Trophoblast cell (in vitro differentiated cells and primary cell): ENCODE measurements at regions not wholly inside any gene's neighbourhood (a gene's known extent, or its start where the extent isn't known, plus 50 kb on each side); places are given as distances from the start of the nearest gene placed in this dataset.

Experiments used
- DNase-seq, 2 donors: peaks; one replicate each; pipeline ENCODE4 v3.0.0-alpha.2; 2016
- H2AFZ ChIP-seq: 2 replicates; pipeline ENCODE4 v1.6.1; 2013; ENCODE audit warnings: low read length, moderate library complexity, mild to moderate bottlenecking; ENCODE audit not compliant: insufficient read depth, poor library complexity
- H2AK5ac ChIP-seq: 2 replicates; pipeline ENCODE4 v1.6.1; 2013; ENCODE audit warnings: mild to moderate bottlenecking, low read length
- H2BK120ac ChIP-seq: 2 replicates; pipeline ENCODE4 v1.6.1; 2013; ENCODE audit warnings: low read length, mild to moderate bottlenecking, moderate library complexity; ENCODE audit not compliant: insufficient read depth, poor library complexity
- H2BK12ac ChIP-seq: 2 replicates; pipeline ENCODE4 v1.6.1; 2013; ENCODE audit warnings: mild to moderate bottlenecking, low read length, moderate library complexity
- H2BK5ac ChIP-seq: 2 replicates; pipeline ENCODE4 v1.6.1; 2013; ENCODE audit warnings: low read length, low read depth, moderate library complexity, mild to moderate bottlenecking; ENCODE audit not compliant: poor library complexity
- H3K14ac ChIP-seq: 2 replicates; pipeline ENCODE4 v1.6.1; 2013; ENCODE audit warnings: mild to moderate bottlenecking, low read length
- H3K18ac ChIP-seq: 2 replicates; pipeline ENCODE4 v1.6.1; 2013; ENCODE audit warnings: mild to moderate bottlenecking, low read length
- H3K23ac ChIP-seq: 2 replicates; pipeline ENCODE4 v1.6.1; 2013; ENCODE audit warnings: low read length
- H3K27ac ChIP-seq: 2 replicates; pipeline ENCODE4 v1.5.1; 2013; ENCODE audit warnings: low read depth, mild to moderate bottlenecking, inconsistent platforms, low read length, moderate library complexity
- H3K27me3 ChIP-seq: 2 replicates; pipeline ENCODE4 v1.6.1; 2013; ENCODE audit warnings: inconsistent platforms, mild to moderate bottlenecking, low read length, moderate library complexity; ENCODE audit not compliant: insufficient read depth
- H3K36me3 ChIP-seq, 2 experiments: 1 replicate in 1 of 2; 2 replicates in 1 of 2; pipeline ENCODE4 v1.6.1; 2013; ENCODE audit warnings: low read length in 2 of 2, mild to moderate bottlenecking in 2 of 2, moderate library complexity in 1 of 2; ENCODE audit not compliant: insufficient read depth in 2 of 2, control insufficient read depth in 1 of 2
- H3K4ac ChIP-seq: 2 replicates; pipeline ENCODE4 v1.6.1; 2013; ENCODE audit warnings: low read depth, mild to moderate bottlenecking, low read length, moderate library complexity
- H3K4me1 ChIP-seq, 2 experiments: 1 replicate in 1 of 2; 2 replicates in 1 of 2; pipeline ENCODE4 v1.6.1; 2013; ENCODE audit warnings: low read length in 2 of 2, mild to moderate bottlenecking in 2 of 2, moderate library complexity in 1 of 2; ENCODE audit not compliant: insufficient read depth in 2 of 2, control insufficient read depth in 1 of 2
- H3K4me2 ChIP-seq: 2 replicates; pipeline ENCODE4 v1.6.1; 2013; ENCODE audit warnings: inconsistent platforms, mild to moderate bottlenecking, low read length, moderate library complexity
- H3K4me3 ChIP-seq: 2 replicates; pipeline ENCODE4 v1.5.1; 2013; ENCODE audit warnings: mild to moderate bottlenecking, low read depth, low read length, inconsistent platforms
- H3K79me1 ChIP-seq: one replicate; pipeline ENCODE4 v1.6.1; 2013; ENCODE audit warnings: low read length
- H3K79me2 ChIP-seq: 2 replicates; pipeline ENCODE4 v1.6.1; 2013; ENCODE audit warnings: low read length, mild to moderate bottlenecking; ENCODE audit not compliant: control insufficient read depth, insufficient read depth, poor library complexity
- H3K9ac ChIP-seq: 2 replicates; pipeline ENCODE4 v1.6.1; 2013; ENCODE audit warnings: mild to moderate bottlenecking, low read length
- H3K9me3 ChIP-seq: 2 replicates; pipeline ENCODE4 v1.6.1; 2013; ENCODE audit warnings: low read depth, mild to moderate bottlenecking, control low read depth, inconsistent platforms, low read length; ENCODE audit not compliant: insufficient read depth
- H4K12ac ChIP-seq: 2 replicates; pipeline ENCODE4 v1.6.1; 2013; ENCODE audit warnings: low read depth, mild to moderate bottlenecking, low read length, moderate library complexity
- H4K8ac ChIP-seq: 2 replicates; pipeline ENCODE4 v1.6.1; 2013; ENCODE audit warnings: low read depth, mild to moderate bottlenecking, low read length, moderate library complexity
- H4K91ac ChIP-seq: one replicate; pipeline ENCODE4 v1.6.1; 2013; ENCODE audit warnings: low read depth, mild to moderate bottlenecking, low read length, moderate library complexity
- WGBS: extraction: QIAGEN DNeasy Blood & Tissue Kit; methylation state at CpG from one replicate; pipeline ENCODE4 v1.1.7; 2013; ENCODE audit warnings: missing lambda C conversion rate; ENCODE audit not compliant: insufficient read length, insufficient coverage; ENCODE audit errors: extremely low coverage; 5-methylcytosine and 5-hydroxymethylcytosine counted together

DNA sequence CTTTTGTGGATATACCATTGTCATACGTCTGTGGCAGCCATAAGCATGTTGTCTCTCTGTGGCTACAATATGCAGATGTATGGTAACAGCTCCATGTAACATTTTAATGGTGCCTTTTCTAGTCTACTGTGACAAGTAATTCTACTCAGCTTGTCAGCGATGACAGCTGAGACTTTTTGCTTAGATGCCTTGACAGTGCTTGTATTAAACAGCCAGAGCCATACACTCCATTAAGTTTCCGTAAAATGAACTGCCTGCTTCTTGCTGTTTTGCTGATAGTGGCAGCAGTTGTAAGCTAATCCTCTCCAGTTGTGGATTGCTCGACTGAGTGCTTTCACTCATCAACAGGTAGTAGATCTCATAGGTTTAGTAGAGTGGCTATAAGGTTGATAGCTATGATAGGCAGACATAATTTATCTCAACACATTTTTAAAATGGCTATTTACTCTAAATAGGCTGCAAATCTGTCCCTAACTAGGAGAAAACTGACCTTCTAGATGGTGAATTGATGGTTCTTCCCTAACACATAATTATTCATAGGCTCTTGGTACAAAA lies 260.2 kb upstream of the NAALADL2 start:
- H3K79me2 ChIP-seq = no peaks in the 10 kb centered on the region
- no peak overlapping the region for H4K12ac ChIP-seq
- no CpG with 5 or more reads among the region's 4 CpGs for WGBS

DNA sequence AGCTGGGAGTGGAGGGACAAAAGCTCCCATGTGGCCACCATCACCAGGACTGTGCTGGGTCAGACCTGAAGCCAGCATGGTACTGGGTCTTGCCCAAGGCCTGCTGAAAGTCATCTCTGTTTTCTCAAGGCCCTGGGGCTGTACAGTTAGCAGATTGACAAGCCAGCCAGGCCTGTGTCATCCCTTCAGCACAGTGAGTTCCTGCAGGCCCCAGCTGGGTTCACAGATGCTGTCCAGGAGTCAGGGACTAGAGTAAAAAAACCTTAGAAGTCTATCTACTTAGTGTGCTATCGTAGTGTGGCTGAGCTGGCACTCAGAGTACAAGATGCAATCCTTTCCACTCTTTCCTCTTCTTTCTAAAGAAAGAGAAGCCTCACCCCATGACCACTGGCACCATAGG lies 246.0 kb upstream of the NAALADL2 start:
- Histone ChIP-seq H3K79me2 (no peaks in the 10 kb centered on the region), H2AFZ (no peak overlapping the region), H2AK5ac (no peak overlapping the region), H3K4me3 (no peak overlapping the region), H3K18ac (no peak overlapping the region), H3K27ac (no peak overlapping the region), H4K12ac (no peak overlapping the region), H4K8ac (no peak overlapping the region), H3K4me1 (no peaks in the 10 kb centered on the region), H2BK12ac (no peak overlapping the region), H2BK5ac (no peak overlapping the region), H3K27me3 (no peaks in the 10 kb centered on the region), H3K4me2 (no peak overlapping the region), H3K4ac (no peak overlapping the region), H3K9me3 (no peaks in the 10 kb centered on the region), H2BK120ac (no peak overlapping the region), H3K14ac (no peak overlapping the region), H3K23ac (no peak overlapping the region), H3K79me1 (no peaks in the 10 kb centered on the region), H3K36me3 (no peaks in the 10 kb centered on the region), H3K9ac (no peak overlapping the region), H4K91ac (no peak overlapping the region)
- no CpG with 5 or more reads among the region's 1 CpG for WGBS
- DNase-seq = no peak

More for the DNA sequence above, 260.2 kb upstream of the NAALADL2 start:
- no peak overlapping the region for H3K27ac ChIP-seq
- no peaks in the 10 kb centered on the region for H3K4me1 ChIP-seq
- DNase-seq = no peak
- H2BK120ac ChIP-seq = no peak overlapping the region
- no peak overlapping the region for H3K4ac ChIP-seq
- H3K14ac ChIP-seq = no peak overlapping the region
- no peak overlapping the region for H4K8ac ChIP-seq
- H3K27me3 ChIP-seq = no peaks in the 10 kb centered on the region
- H4K91ac ChIP-seq = no peak overlapping the region
- no peaks in the 10 kb centered on the region for H3K36me3 ChIP-seq
- H3K23ac ChIP-seq = no peak overlapping the region
- H3K4me2 ChIP-seq = no peak overlapping the region
- H2AK5ac ChIP-seq = no peak overlapping the region
- H3K79me1 ChIP-seq = no peaks in the 10 kb centered on the region
- H2AFZ ChIP-seq = no peak overlapping the region
- H3K9ac ChIP-seq = no peak overlapping the region
- no peak overlapping the region for H3K18ac ChIP-seq
- no peak overlapping the region for H3K4me3 ChIP-seq
- no peak overlapping the region for H2BK5ac ChIP-seq
- no peak overlapping the region for H2BK12ac ChIP-seq
- H3K9me3 ChIP-seq = no peaks in the 10 kb centered on the region

DNA sequence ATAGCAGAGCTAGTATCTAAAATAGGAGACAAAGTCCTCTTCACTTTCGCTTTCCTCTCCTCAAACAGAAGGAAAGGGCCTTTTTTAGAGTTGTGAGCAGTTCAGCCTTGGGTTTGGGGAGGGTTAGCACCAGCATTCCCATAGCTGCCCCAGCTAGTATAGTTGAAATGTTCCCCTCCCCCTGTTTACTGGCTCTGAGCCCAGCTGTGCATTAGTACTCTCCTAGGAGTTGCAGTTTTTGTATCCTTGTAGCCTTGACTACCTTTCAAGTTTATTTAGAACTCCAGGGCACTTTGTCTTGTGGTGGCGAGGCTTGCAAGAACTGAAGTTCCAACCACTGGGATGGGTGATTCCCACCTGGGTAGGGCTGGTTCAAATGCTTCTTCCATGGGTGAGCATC lies 245.1 kb upstream of the NAALADL2 start:
- H3K18ac ChIP-seq = no peak overlapping the region
- H2AK5ac ChIP-seq = no peak overlapping the region
- H4K12ac ChIP-seq = no peak overlapping the region
- no peaks in the 10 kb centered on the region for H3K9me3 ChIP-seq
- H3K79me1 ChIP-seq = no peaks in the 10 kb centered on the region
- H3K9ac ChIP-seq = no peak overlapping the region
- H3K79me2 ChIP-seq = no peaks in the 10 kb centered on the region
- no CpG with 5 or more reads among the region's 2 CpGs for WGBS
- H3K14ac ChIP-seq = no peak overlapping the region
- no peak overlapping the region for H3K4ac ChIP-seq
- DNase-seq = no peak
- H3K4me1 ChIP-seq = no peaks in the 10 kb centered on the region
- no peak overlapping the region for H2BK12ac ChIP-seq
- H2BK5ac ChIP-seq = no peak overlapping the region
- H3K27me3 ChIP-seq = no peaks in the 10 kb centered on the region
- no peak overlapping the region for H3K4me3 ChIP-seq
- no peak overlapping the region for H3K27ac ChIP-seq
- H3K23ac ChIP-seq = no peak overlapping the region
- no peak overlapping the region for H4K91ac ChIP-seq
- no peaks in the 10 kb centered on the region for H3K36me3 ChIP-seq
- H2BK120ac ChIP-seq = no peak overlapping the region
- no peak overlapping the region for H2AFZ ChIP-seq
- H3K4me2 ChIP-seq = no peak overlapping the region
- H4K8ac ChIP-seq = no peak overlapping the region

DNA sequence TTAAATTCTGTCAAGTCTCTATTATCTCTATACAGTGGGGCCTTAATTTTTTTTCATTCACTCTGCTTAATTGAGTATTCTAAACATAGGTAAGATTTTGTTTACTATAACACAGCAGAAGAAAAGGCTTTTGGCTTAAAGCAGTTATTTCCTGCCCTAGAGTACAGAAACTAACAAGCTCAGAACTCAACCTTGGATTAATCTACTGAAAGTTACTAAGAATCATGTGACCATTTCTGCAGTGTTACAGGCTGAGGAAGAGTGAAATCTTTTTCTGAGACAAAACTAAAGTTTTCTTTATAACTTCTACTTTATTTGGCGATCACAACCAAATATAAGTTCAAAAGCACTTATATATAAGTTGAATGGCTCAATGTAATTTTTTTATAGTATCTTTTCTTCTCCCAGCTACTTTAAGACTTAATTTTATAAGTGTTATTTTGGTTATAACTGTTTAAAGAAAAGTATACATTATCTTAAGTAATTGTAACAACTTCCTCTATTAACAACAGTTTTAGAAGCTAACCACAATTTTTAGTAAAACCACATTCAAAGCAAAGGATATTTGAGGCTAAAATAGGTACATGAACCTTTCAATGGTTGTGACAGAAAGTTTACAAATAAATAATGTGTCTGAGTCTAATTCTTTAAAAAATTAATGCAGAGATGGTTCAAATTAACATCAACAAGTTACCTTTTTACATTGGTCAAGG lies 240.6 kb upstream of the NAALADL2 start:
- H3K4me1 ChIP-seq = no peaks in the 10 kb centered on the region
- H2BK120ac ChIP-seq = no peak overlapping the region
- no peak overlapping the region for H2BK5ac ChIP-seq
- no peaks in the 10 kb centered on the region for H3K27me3 ChIP-seq
- DNase-seq = no peak
- H3K9me3 ChIP-seq = no peaks in the 10 kb centered on the region
- H3K4ac ChIP-seq = no peak overlapping the region
- no peak overlapping the region for H3K4me3 ChIP-seq
- no peaks in the 10 kb centered on the region for H3K36me3 ChIP-seq
- H3K14ac ChIP-seq = no peak overlapping the region
- H4K8ac ChIP-seq = no peak overlapping the region
- no peak overlapping the region for H3K9ac ChIP-seq
- H3K27ac ChIP-seq = no peak overlapping the region
- no CpG with 5 or more reads among the region's 1 CpG for WGBS
- no peak overlapping the region for H2AK5ac ChIP-seq
- no peak overlapping the region for H2AFZ ChIP-seq
- H3K79me1 ChIP-seq = no peaks in the 10 kb centered on the region
- H3K4me2 ChIP-seq = no peak overlapping the region
- no peaks in the 10 kb centered on the region for H3K79me2 ChIP-seq
- no peak overlapping the region for H3K18ac ChIP-seq
- no peak overlapping the region for H4K12ac ChIP-seq
- H4K91ac ChIP-seq = no peak overlapping the region
- no peak overlapping the region for H3K23ac ChIP-seq
- H2BK12ac ChIP-seq = no peak overlapping the region
